GM21390 (cell line): ENCODE measurements at regions not wholly inside any gene's neighbourhood (a gene's known extent, or its start where the extent isn't known, plus 50 kb on each side); places are given as distances from the start of the nearest gene placed in this dataset.

Experiments used
- ATAC-seq: cut with Tn5 transposase; IDR thresholded peaks from one replicate; pipeline ENCODE4 v1.9.1; 2021; ENCODE audit not compliant: unreplicated experiment

DNA sequence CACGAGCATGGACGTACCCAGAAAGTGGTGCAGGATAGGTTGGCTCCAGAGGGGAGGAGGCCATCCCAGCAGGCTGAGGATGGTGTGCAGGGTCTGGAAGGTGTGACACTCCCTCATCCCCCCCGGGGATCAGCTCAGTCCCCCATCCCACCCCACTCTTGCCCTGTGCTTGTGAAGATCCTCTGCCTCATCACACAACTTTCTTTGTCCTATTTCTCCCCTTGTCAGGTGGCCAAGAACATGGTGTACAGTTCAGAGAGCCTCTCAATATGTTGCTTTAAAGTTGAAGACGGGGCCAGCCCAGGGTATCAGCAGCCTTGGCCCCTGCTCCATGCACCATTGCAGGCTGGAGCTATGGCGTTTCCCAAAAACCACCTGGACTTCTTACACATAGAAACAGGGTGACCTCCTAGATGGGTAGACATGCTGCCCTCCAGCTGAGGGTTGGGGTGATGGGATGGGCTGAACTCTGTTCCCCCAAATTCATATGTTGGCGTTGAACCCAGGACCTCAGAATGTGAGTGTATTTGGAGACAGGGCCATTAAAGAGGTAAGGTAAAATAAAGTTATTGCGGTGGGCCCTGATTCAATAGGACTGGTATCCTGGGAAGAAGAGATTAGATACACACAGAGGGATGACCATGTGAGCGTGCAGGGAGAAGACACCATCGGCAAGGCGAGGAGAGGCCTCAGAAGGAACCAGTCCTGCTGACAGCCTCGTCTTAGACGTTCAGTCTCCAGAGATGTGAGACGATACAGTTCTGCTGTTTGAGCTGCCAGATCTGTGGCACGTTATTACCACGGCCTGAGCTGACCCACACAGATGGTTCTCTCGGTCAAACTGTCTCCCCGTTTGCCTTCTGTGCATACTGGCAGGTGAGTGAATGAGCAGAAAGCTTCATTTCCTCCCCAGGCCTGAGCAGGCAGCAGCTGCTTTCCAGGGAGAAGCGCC, 272.5 kb downstream of the GADD45G start:
- no peak for ATAC-seq

DNA sequence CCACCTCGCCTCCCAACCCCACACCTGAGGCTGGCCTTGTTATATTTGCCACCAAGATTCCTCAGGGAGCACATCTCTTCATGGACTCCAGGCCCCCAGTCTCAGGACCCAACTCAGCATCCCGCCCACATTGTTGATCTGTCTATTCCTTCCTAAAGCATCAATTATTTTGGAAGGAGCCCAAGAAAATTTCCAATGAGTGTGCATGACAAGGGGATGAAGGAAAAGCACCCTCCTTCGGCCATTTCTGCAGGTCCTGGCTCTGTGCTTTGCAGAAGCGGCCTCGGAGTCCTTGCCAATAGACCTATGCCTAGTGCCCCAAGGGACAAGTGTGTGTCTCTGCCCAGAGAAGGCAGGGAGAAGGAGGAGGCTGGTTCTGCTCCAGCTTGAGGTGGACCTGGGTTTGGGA, 273.2 kb downstream of the GADD45G start:
- ATAC-seq, result no peak

DNA sequence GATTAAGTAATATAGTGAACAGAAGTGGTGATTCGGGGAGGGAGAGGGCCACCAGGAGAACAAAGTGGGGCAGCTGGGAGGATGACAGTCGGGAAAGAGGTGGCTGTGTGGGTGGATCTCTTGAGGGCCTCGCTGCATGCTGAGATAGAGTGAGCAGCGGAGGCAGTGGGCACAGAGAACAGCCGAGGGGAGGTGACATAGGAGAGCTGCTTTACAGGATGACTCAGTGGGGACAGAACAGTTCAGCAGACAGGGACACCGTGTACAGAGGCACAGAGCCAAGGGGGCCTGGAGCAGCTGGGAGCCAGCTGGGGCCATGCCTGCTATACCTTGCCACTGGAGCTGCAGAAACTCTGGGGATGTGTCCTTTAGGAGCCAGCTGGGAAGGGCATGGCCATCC, 273.9 kb downstream of the GADD45G start:
- no peak for ATAC-seq

DNA sequence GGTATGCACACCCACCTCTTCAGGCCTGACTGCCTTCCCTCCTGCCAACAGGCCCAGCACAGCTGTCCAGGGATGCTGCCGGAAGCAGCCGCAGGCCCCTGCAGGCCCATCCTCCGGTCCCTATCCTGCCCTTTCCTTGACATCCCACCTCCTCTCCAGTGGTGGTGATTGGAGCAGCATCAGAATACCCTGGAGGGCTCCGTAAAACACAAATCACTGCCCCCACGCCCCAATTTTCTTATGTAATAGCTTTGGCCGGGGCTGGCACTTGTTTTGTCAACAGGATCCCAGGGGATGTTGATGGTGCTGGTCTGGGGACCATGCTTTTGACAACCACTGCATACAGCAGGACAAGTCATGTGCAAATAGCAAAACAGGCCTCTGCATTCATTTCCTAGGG, 274.5 kb downstream of the GADD45G start:
- no peak for ATAC-seq

DNA sequence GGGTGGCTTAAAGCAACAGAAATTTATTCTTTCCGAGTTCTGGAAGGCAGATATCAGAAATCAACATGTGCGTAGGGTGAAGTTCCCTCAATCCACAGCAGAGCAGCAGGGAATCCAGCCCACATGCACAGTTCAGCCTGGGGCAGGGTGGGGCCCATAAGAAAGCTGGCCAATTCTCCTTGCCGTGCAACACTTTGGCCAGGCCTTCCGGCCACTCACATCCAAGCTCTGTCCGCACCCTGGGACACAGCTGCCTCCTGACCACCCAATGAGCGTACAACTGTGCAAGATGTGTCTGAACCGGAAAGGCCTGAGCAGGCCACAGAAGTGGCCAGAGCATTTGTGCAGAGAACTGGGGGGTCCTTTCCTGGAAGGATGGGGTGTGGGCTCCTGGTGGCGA, 274.9 kb downstream of the GADD45G start:
- ATAC-seq, result no peak

DNA sequence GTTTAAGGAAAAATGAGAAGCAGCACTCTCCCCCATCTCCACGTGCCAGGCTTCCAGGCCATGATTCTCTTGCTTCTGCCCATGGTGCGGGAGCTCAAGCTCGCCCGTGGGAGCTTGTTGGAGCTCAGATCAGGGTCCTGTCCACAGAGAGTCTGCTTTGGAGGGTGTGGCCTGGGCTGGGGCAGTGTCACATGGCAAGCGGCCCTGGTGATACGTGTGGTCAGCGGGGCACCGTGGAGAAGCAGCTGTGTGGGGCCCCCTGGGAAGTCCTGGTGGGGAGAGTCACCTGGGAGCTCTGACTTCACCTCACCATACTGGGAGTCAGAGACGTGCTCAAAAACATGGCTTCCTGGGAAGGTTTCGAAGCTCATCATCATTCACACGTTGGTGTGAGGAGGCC, 275.3 kb downstream of the GADD45G start:
- no peak for ATAC-seq

DNA sequence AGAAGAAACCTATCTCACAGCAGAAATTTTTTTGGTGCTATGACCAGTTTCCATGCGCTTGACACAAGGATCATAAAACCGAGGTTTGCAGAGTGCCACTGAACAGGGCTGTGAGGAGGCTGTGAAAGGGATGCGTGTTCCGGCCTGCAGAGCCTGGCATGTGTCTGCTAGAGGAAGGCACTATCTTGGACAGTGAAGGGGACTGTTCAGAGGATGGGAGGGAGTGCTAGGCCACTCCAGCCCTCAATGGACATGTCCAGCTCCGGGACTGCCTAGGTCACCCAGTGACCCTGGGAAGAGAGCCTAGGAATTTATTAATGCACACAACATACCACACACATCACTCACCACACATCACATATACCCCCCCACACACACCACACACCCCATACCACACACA, 275.9 kb downstream of the GADD45G start:
- no peak for ATAC-seq

DNA sequence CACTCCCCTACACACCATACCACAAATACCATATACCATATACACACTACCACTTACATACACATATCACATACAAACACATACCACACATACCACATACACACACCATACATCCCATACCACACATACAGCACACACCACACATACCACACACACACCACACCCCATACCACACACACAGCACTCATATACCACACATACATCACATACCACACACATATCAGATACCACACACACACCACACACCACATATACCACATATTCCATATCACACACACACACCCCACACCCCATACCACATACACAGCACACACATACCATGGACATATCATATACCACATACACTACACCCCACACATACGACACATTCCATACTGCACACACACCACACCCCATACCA, 276.6 kb downstream of the GADD45G start:
- no peak for ATAC-seq

DNA sequence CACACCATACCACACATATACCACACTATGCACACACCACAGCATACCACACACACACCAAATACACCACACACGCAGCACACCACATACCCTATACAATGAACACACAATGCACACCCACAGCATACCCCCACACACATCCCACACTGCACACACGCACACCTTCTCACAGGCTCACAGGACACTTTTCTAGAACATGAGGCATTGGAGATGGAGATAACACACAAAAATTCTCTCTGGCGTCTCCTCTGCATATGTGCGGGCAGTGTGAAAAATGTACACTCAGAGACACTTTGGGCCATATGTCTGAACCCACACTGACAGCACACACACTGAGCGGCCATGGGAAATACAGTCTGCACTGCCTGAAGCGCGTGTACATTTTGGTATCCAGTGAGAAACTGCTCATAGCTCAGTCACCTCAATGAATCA, 278.1 kb downstream of the GADD45G start:
- no peak for ATAC-seq

DNA sequence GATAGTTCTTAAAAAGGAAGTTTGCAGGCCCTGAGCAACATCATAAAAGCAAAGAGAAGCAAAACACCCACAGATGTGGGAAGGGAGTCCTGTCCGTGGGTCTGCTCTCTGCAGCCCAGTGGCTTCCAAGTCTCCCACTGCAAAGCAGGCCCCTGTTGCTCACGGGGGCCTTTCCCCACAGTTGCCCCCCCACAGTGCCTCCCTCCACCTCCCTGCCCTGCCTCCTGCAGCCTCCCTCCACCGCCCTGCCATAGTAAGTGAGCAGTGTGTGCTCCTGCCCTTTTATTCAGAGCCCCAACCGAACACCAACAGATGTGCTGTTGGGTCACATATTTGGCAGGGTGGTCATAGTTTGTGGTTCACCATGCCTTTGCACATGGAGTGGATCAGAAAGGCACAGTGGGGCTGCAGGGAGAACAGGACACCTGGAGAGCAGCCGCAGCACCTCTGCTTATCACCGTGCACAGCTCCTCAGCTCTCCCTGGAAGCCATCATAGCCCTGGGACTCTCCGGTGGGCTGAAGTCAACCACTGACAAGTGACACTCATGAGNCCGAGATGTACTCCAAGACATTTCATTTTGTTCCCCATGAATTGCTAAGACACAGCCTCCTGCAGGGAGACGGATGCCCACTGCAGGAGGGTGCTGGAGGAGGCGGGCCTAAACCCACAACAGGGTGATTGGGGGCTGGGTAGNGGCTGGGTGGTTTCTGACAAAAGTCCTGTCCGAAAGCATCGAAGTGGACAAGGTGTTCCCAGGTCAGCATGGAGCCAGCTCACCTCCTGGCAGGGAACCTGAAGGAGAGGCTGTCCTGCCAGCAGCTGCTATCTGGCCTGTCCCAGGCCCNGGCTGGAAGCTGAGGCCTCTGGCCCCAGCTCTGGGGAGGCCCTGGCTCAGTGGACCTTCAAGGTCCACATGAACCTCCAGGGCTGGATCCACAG, 278.9 kb downstream of the GADD45G start:
- ATAC-seq, result no peak

DNA sequence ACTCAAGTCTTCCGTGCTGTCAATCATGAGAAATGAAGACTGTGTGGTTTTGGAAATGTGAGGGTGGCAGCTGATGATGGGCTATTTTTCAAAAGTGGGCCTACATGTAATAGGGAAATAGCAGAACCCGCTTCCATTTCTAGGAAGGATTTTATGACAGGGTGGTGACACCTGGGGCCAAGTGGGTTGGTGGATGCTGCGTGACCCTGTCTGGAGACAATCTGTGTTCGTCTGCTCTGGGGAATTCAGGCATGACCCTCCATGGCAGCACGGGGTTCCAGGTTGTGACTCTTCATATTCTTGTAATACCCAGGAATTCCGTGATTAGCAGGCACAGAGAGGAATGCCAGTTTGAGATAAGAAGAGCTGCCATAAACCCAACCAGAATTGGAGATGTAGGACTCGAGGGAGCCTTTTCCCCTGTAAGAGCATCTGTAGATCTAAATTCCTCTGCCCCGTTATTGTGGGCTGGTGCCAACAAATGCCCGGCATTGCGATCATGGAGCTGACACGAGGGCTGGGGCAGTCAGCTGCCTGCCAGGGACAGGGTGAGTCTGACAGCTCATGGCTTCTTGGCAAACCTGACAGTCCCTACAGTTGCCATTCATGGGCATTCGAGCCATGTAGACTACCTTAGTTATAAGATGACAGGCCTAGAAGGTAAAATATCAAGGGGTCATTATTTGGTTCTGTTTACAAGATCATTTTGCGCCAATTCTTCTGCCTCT, 279.7 kb downstream of the GADD45G start:
- ATAC-seq, result no peak

DNA sequence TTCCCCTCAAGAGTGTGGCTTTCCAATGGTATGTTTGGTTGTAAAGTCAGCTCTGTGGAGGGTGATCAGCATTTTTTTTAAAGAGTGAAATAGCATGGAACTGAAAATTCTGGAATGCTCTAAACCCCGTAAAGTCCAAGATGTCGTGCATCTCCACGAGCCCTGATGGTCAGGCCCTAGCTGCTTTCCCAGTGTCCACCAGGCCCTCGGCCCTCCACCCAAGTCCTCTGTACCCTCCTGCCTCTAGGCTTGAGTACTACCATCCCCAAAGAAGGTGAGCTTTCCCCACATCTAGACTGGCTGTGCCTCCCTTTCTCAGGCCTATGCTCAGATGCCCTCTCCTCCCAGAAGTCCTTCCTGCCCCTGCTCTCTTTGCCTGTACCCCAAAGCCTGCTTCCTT, 280.3 kb downstream of the GADD45G start:
- ATAC-seq, result no peak

DNA sequence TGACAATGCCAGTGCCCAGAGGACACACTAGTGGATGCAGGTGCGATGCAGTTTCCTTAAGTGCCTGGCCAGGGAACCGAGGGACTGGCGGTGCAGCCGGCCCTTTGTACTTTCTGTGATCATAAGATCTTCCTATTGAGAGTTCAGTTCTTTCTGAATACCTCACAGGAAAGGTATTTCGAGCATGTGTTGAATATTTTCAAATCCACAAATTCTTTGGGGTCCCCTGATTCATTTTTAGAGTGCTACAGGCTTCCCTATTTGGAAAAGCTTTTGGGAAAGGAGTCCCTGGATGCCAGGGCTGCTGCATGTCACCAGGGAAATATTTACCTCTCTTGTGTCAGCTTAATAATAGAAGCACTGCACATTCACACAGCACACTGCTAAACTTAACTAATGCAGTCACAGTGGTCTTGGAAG, 281.5 kb downstream of the GADD45G start:
- no peak for ATAC-seq

DNA sequence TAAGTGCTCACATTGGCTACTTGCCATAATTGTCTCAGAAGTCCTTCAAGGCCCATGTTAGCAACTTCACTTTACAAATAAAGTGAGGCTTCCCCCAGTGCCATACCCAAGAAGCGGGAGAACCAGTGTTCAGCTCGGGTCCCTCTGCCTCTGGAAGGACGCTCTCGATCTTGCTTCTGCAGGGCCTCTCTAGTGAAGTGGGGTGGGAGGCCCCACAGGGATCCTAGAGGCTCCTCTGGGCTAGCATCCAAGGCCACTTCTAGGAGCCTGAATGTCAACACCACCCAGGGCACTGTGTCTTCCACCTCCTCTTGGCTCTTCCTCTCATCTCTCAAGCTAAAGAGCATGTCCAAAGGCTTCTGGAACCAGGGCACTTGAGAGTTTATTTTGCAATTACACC, 282.5 kb downstream of the GADD45G start:
- ATAC-seq, result no peak

DNA sequence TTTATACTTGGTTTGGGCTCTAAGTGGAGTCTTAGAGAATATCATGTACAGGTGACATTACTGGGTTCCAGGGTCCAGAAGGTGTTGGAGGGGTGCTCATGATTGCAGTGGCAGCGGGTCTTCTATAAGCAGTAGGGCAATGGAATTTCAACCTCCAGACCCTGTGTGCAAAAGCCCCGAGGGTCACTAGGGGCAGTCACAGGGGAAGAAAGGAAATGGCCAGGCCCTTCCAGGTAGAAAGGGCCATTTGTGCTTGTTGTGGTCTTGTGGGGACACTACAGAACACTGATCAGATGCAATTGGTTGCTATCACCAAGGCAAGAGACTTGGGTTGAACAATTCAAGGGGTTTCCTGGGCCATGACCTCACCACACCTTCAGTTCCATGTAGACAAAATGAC, 283.4 kb downstream of the GADD45G start:
- no peak for ATAC-seq

DNA sequence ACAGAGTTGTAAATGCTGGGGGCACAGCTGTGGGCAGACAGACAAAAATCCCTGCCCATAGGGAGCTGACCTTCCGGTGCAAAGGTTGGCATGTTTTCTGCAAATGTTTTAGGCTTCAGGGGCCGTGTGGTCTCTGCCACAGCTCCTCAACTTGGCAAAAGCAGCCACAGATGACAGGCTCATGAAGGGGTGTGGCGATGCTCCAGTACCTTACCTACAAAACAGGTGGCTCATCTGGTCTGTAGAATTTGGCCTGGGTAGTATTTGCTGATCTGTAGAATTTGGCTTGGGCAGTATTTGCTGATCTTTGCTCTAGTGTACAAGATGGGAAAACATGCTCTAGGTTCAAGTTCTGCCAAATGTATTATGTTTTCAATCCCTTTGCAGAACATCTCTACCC, 283.9 kb downstream of the GADD45G start:
- no peak for ATAC-seq

DNA sequence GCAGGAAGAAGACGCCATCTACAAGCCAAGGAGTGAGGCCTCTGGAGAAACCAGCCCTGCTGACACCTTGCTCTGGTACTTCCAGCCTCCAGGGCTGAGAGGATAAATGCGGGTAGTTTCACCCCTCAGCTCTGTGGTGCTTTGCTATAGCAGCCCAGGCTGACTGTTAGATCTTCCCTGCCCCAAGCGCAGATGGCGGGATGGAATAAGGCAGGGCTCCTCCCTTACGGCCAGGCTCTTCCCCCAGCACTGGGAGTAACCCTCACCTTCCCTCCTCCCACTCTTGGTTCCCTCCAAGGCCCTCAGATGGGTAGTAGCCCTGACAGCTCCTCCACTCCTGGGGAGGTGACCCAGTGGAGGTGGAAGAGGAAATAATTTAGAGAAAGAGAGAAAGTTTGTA, 285.1 kb downstream of the GADD45G start:
- no peak for ATAC-seq

DNA sequence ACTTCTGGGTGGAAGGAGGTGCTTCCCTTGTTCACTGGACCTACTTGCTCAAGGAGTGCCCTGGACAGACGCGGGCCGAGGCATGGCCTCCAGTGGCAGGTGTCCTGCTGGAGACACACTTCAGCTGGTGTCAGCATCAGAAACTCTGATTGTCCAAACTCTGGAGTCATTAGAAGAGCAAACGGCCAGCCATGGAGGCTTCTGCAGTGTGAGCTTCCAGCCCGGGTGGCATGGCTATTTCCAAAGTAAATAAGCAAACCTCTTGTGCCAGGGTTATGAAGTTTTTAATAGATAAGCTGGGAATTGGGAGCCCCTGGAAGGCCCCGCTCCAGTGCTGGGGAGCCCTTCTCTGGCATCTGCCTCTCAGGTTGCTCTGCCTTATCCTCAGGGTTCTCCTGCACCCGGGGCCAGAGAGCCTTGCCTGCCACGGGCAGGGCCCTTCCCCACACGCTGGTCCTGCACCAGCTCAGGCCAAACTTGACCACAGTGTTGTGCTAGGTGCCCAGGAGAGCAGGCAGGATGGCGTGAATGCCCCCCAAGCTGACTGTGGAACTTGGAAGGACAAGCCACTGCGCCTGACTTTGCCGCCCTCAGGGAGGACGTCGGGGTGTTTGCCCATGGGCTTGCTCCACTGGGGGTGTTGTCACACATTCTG, 285.6 kb downstream of the GADD45G start:
- ATAC-seq, result no peak

DNA sequence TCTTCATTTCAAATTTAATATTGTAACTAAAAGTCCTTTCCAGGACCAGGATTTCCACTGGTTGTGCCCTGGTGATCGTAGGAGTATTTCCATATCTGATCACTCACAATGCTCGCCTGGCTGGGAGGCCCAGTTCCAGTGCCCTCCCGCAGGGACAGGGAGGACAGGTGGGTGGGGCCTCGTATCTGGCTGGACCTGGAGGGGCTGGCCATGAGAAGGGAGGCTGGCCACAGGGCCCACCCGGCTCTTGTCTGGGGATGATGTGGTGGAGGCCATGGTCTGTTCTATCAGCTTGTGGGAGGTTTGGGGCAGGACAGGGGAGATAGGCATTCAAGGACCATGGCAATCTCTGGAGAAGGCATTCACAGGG, 286.4 kb downstream of the GADD45G start:
- no peak for ATAC-seq

DNA sequence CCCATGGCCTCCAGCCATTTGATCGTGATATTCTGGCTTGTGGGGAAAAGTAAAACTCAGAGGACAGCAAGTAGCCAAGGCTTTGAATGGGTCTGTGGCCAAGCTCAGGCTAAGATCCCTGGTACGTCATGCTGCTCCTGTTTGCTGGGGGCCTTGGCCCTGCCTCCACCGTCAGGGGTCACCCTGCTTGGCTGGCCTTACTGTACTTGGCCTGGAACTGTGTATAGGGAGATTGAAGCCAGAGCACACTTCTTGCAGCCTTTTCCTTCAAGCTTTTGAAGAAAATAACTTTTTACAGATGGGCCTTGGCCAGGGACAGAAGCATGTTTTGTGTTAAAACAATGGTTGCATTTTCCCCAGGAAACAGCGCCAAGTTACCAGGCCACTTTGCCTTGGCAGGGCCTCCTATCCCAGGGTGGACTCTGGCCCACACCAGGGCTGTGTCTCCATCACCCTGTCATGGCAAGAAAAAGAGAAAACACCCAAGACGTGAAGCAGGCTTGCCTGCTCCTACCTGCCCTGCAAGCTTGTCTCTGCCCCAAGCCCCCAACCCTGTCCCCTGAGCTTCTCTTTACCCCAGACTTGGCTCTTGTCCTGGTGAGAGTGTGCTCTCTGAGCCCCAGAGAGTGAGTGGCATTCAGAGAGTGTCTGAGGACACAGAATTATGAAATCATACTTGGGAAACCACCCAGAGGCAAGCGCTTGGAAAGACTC, 286.9 kb downstream of the GADD45G start:
- ATAC-seq, result no peak
